ENCODE measurements at regions not wholly inside any gene's neighbourhood (a gene's known extent, or its start where the extent isn't known, plus 50 kb on each side); places are given as distances from the start of the nearest gene placed in this dataset.

DNA sequence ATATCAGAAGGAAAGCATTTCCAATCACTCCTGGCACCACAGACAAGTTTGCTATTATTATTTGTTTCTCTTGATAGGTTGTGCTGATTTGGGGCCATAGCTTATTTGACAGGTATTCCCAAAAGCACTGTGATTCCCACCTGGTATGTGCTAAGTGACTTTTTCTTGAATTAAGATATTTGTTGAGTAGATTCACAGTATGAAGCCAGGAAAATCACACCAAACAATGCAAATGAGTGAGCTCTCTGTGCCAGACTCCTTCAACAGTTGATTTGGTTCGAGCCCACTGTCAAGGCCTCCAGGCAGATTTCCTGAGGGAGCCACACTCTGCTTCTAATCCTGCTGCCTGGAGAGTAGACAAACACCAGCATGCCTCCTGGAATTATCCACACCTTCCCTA is 253.0 kb upstream of the POU2AF2 start:
- no peak for DNase-seq
- no peak overlapping the region for H3K4me3 ChIP-seq (ENCODE audit: low read depth, low read length)
- H3K36me3 ChIP-seq: no peaks in the 10 kb centered on the region
- TF ChIP-seq, protein P1, sequence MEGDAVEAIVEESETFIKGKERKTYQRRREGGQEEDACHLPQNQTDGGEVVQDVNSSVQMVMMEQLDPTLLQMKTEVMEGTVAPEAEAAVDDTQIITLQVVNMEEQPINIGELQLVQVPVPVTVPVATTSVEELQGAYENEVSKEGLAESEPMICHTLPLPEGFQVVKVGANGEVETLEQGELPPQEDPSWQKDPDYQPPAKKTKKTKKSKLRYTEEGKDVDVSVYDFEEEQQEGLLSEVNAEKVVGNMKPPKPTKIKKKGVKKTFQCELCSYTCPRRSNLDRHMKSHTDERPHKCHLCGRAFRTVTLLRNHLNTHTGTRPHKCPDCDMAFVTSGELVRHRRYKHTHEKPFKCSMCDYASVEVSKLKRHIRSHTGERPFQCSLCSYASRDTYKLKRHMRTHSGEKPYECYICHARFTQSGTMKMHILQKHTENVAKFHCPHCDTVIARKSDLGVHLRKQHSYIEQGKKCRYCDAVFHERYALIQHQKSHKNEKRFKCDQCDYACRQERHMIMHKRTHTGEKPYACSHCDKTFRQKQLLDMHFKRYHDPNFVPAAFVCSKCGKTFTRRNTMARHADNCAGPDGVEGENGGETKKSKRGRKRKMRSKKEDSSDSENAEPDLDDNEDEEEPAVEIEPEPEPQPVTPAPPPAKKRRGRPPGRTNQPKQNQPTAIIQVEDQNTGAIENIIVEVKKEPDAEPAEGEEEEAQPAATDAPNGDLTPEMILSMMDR (IDR thresholded peaks at IDR 0.05; ENCODE audit: low read depth, low read length): no peak
- H3K27me3 ChIP-seq (ENCODE audit: insufficient read depth, low read depth, severe bottlenecking): no peaks in the 10 kb centered on the region
- no peaks in the 10 kb centered on the region for H3K9me3 ChIP-seq (ENCODE audit: severe bottlenecking)
- H3K27ac ChIP-seq: no peak overlapping the region

DNA sequence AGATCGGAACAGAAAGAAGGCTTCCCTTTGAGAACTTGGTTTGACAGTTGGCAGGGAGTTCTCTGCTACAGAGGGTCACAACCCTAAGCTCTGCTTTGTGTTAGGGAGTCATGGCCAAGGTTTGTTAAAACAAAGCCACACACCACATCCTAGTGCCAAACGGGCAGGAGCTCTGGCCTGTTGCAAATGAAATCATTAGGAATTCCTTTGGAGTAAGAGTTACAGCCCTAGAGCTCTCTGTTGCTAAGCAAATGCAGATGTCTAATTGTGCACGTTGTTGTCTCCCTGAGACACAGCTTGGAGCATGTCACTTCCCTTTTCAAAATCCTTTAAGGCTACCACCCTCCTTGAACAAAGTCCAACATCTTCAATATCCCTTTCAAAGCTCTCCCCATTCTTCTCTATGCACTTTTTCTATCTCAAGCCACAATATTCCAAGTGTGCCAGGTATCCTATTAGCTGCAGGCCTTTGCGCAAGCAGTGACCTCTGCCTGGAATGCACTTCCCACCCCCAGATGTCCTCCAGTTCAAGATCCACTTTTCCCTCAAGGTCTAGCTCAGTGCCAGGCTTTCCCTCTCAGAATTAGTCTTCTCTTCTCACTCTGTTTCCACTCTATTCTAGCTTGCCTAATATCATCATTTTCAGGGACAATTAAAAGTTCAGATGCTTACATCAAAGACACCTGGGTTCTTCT is 253.7 kb upstream of the POU2AF2 start:
- TF ChIP-seq, protein P1 (IDR thresholded peaks at IDR 0.05; ENCODE audit: low read depth, low read length): no peak
- no peak overlapping the region for H3K4me3 ChIP-seq (ENCODE audit: low read depth, low read length)
- H3K9me3 ChIP-seq (ENCODE audit: severe bottlenecking): no peaks in the 10 kb centered on the region
- H3K36me3 ChIP-seq: no peaks in the 10 kb centered on the region
- no peak for DNase-seq
- no peak overlapping the region for H3K27ac ChIP-seq
- H3K27me3 ChIP-seq (ENCODE audit: insufficient read depth, low read depth, severe bottlenecking): no peaks in the 10 kb centered on the region

GRCh38 chr11:110990311-110990710 is 255.2 kb upstream of the POU2AF2 start:
- Histone ChIP-seq H3K4me3 (ENCODE audit: low read depth, low read length) (no peak overlapping the region), H3K36me3 (no peaks in the 10 kb centered on the region), H3K27me3 (ENCODE audit: insufficient read depth, low read depth, severe bottlenecking) (no peaks in the 10 kb centered on the region), H3K27ac (no peak overlapping the region; the same call in 1 of the 2 replicates), H3K9me3 (ENCODE audit: severe bottlenecking) (no peaks in the 10 kb centered on the region)
- no peak for DNase-seq
- TF ChIP-seq, protein P1 (IDR thresholded peaks at IDR 0.05; ENCODE audit: low read depth, low read length): no peak

DNA sequence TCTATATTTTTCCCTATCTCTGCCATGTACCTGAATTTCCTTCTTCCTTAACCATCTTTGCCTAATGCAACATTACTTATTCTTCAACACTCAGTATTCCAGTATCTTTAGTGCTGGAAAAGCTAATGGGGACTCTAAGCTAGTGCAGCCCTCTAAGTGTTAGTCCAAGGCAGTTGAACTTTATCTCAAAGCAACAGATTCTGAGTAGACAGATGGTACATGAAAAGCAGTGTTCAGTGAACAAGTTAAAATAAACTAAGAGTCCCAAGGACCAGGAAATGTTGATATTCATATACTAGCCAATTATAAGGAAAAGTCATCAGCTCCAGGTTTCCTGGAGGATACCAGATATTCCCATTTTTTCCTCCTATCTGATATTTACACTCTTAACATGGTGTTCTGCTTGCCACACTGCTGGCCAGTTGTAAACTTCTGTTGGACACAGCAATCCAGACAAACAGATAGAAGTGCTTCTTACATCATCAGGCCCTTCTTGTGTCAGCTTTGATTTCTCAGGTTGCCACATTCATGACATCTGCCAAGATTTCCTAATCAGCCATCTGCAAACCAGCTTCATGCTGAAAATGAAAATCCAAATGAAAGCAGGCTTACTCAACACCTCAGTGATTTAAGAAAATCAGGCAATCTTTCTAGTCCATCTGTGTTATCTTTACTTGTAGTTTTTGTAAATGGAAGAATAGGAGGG is 255.9 kb upstream of the POU2AF2 start:
- Histone ChIP-seq H3K36me3 (no peaks in the 10 kb centered on the region), H3K27me3 (ENCODE audit: insufficient read depth, low read depth, severe bottlenecking) (no peaks in the 10 kb centered on the region), H3K27ac (peak overlapping the region; percentile 64), H3K9me3 (ENCODE audit: severe bottlenecking) (no peaks in the 10 kb centered on the region), H3K4me3 (ENCODE audit: low read depth, low read length) (no peak overlapping the region)
- TF ChIP-seq, protein P1 (IDR thresholded peaks at IDR 0.05; ENCODE audit: low read depth, low read length): no peak
- DNase-seq: peak; percentile 23

DNA sequence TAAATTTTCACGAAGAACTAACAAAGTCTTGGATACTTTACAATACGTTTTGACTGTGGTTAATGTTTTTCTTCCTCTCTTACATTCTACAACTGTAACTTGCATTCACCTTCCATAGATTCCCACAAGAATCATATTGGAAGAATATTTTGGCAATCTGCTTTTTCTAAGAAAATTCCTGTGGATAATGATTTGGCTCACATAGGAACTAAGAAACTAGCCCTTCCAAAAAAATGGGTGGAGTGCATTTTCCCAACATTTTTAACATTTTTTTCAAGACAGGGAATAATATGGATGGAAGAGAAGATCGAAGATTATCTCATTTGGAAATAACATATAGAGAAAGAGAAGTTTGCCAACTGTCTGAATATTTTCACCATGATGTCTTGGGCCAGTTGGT is 256.9 kb upstream of the POU2AF2 start:
- DNase-seq: no peak
- no peak overlapping the region for H3K4me3 ChIP-seq (ENCODE audit: low read depth, low read length)
- H3K27me3 ChIP-seq (ENCODE audit: insufficient read depth, low read depth, severe bottlenecking): no peaks in the 10 kb centered on the region
- H3K9me3 ChIP-seq (ENCODE audit: severe bottlenecking): no peaks in the 10 kb centered on the region
- TF ChIP-seq, protein P1 (IDR thresholded peaks at IDR 0.05; ENCODE audit: low read depth, low read length): no peak
- peak overlapping the region; percentile 64; the same call in 1 of the 2 replicates for H3K27ac ChIP-seq
- H3K36me3 ChIP-seq: no peaks in the 10 kb centered on the region
